NCI-H774 (cell line): ENCODE measurements at regions not wholly inside any gene's neighbourhood (a gene's known extent, or its start where the extent isn't known, plus 50 kb on each side); places are given as distances from the start of the nearest gene placed in this dataset.

Source experiments
- DNase-seq: peaks from one replicate; lab custom pipeline; 2025; lab: John Stamatoyannopoulos, UW

DNA sequence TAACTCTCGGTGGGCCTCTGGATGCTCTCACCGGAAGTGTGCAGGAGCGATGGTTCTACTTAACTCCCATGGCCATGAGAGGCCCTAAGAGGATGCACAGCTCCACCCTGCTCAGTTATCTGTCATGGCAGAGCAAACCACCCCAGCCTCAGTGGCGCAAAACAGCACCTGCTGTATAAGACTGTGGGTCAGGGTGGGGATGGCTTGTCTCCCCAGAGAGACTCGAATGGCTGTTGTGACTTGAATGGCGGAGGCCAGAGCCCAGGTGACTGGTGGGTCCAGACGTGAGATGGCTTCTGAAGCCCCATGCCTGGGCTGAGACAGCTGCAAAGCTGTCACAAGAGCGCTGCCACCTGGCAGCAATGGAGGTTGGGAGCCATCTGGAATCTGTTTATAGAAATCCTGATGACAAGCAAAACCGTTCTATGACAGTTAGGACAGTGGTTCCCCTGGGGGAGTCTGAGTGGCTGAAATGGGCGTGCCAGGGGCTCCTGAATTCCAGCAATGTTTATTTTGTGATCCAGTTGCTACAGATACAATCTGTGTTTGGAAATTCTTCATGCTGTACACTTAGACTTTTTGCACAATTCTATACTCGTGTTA is 490.5 kb downstream of the TCERG1L start:
- DNase-seq, result no peak

GRCh38 chr10:130824230-130825014 is 487.1 kb downstream of the TCERG1L start:
- DNase-seq, result no peak

- no peak for DNase-seq
Measured at GRCh38 chr10:130833596-130833995, 477.9 kb downstream of the TCERG1L start.

DNA sequence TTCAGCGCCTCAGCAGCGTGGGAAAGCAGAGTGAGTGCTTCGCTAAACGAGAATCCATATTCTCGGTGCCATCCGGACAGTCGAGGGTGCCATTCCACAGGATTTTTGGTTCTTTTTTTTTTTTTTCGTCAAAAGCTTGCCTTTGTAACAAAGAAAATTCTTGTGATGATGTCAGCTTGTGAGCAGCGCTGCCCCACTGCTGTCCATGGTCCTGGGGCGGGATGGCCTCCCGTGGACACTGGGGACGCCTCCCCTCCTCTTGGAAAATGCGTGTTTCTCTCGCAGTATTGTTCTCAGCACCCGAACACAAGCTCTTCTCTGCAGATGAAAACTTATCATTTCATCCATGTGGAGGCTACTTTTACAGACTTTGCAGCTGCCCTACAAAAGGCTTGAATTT is 477.4 kb downstream of the TCERG1L start:
- DNase-seq, result no peak

GRCh38 chr10:130834573-130834972 is 476.9 kb downstream of the TCERG1L start:
- DNase-seq, result no peak

- DNase-seq, result no peak
Measured at GRCh38 chr10:130835068-130835467, 476.5 kb downstream of the TCERG1L start.

DNA sequence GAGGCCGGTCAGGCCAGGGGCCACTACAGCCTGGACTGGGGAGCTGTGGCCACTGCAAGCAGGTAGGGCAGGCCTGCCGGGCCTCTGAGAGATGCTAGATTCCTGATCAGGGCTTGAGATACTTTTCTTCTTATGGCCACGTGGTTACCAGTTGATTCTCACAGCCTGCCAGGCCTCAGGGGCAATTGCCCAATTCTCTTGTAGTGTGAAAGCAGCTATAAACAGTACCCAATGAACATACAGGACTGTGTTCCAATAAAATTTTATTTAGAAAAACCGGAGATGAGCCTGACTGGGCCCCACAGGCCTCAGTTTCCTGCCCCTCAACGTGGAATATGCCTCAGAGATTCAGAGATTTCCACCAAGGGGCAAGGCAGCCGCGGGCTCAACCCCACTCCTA is 475.2 kb downstream of the TCERG1L start:
- DNase-seq, result no peak

- DNase-seq, result no peak
Measured at GRCh38 chr10:130843051-130843653, 468.4 kb downstream of the TCERG1L start.

- no peak for DNase-seq
Measured at GRCh38 chr10:130844310-130844709, 467.2 kb downstream of the TCERG1L start.

- no peak for DNase-seq
Measured at GRCh38 chr10:130847170-130847569, 464.4 kb downstream of the TCERG1L start.

DNA sequence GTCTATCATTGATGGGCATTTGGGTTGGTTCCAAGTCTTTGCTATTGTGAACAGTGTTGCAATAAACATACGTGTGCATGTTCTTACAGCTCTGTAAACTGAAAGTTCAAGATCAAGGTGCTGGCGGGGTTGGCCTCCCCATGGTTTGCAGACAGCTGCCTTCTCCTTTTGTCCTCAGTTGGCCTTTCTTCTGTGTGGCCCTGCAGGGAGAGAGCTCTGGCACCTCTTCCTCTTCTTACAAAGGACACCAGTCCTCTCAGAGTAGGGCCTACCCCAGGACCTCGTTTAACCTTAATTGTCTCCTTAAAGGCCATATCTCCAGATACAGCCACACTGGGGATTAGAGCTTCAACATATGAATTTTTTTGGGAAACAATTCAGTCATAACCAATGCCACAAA is 462.7 kb downstream of the TCERG1L start:
- DNase-seq, result no peak

GRCh38 chr10:130854151-130854550 is 457.4 kb downstream of the TCERG1L start:
- DNase-seq, result no peak

GRCh38 chr10:130857631-130858295 is 453.8 kb downstream of the TCERG1L start:
- no peak for DNase-seq

DNA sequence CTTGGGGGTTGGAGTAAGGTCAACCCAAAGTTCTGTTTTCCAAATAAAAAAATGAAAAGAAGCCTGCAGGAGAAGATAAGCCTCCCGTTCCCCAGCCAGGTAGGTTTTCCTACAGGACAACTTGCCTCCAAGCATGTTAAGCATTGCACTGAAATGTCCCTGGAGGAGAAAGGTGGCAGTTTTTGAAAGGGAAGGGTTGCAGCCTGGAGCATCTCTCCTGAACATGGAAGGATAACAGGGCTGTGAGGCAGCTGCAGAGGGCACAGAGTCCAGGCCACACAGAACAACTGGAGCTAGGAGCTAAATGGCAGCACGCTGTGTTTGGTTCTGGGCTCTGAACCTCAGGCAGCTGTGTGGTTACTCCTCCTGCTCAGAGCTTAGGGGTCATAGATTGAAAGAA is 452.9 kb downstream of the TCERG1L start:
- no peak for DNase-seq

DNA sequence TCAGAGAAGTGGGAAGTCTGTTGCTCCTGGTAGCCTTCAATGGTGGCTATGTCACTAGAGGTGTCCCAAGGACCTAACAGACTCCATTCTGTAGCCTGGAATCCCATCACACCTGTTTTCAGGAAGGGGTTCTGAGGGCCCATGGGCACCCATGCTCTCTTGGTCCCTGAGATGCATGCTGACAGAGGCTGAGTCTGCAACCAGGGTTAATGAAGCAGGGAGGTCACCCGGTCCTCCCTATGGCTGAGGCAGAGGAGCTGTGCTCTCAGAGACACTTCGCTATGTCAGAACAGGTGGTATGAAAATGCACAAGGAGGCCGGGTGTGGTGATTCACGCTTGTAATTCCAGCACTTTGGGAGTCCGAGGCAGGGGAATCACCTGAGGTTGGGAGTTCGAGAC is 452.1 kb downstream of the TCERG1L start:
- no peak for DNase-seq

DNA sequence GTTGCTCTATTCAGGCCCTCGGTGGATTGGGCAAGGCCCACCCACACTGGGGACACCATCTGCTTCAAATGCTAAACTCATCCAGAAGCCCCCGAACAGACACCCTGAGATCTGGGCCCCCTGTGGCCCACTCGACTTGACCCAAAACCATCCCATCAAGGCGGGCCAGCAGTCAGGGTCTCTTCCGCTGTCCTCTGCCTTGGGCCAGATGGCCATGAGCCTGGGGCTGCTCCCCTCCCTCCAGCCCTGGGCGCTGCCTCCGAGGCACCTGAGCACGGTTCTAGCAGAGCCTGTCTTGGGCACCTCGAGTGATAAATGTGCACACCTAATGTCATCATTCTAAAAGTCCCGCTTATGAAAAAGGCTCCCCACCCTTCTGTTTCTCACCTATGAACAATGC is 449.4 kb downstream of the TCERG1L start:
- no peak for DNase-seq

- no peak for DNase-seq
Measured at GRCh38 chr10:130862626-130863025, 448.9 kb downstream of the TCERG1L start.

DNA sequence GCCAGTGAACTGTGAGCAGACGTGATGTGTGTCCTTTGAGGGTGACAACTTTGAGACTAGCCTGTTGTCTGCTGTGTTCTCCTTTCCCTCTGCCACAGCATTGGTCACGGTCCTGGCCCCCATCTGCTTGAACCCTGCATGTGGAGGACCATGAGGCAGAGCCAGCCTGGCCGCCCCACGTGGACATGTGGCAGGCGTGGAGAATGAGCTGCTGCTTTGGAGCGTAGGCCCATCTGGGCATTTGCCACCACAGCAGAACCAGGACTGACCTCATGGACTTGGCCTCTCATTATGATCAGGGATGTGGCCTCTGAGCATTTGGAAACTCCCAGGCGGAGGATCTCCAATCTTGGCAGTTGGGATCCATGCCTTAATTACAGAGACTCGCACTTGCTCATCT is 448.5 kb downstream of the TCERG1L start:
- DNase-seq, result no peak

DNA sequence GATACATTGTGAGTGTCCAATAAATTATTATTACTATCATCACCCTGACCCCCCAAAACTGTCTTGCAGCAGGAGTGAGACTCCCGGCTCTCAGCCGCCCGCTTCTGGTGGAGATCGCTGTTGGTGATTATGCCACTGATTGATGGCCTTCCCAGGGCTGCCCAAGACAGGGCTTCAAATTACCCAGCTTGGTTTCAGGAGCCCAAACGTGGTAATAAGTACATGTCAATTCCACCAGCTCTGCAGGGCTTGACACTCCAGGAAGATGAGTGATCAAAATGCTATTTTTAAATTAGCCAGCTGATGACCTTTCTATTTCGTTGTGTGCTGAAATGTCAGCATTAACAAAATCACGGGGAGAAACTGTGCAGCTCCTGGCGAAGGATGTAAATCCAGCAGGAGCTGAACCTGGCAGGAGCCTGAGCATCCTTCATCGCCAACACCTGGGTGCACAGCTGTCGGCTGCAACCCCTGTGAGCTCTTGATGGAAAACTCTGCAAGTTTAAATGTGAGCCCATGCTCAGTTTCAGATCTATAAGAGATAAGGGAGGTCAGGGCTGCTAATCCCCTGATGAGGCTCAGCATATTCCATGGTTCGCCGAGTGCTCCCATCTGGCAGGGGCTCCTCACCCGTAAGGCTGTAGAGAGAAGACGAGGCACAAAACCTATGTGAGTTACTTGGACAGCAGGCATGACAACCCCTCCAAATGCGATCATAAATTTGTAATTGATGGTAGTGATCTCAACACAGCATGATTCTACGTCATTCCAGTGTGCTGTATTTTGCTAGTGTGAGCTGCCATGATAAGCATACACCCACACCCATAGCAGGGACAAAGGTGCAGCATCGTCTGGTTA is 446.3 kb downstream of the TCERG1L start:
- no peak for DNase-seq

- no peak for DNase-seq
Measured at GRCh38 chr10:130866857-130867256, 444.7 kb downstream of the TCERG1L start.

DNA sequence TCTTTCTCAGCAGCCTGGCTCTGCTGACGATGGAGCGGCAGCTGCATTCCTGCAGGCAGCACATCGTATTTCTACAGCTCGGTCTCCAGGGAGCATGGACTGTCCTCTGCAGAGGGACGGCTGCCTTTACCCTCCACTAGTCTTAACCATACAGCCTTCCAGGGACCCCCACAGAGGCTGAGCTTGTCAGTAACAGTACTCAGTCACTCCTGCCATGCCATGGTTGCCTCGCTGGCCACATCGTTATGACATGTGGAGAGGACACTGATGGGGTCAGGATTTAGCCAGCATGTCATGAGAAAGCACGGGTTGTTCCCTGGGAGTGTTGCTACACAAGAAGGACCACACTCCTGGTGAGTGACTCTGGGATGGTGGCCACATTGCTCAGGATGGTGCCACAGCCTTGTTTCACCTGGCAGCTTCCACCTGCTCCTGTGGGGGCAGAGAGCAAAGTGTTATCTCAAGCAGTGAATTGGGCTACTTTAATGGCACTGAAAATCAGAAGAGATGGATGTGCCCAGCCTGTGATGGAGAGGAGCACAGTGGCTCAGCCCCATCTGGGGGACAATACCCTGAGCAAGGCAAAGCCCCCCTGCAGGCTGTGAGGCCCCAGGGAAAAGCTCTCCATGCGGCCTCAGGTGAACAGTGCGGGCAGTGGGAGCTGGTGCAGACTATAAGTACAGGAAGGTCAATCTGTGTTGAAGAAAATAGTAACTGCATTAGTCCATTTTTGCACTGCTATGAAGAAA is 443.9 kb downstream of the TCERG1L start:
- DNase-seq, result no peak
